ENCODE measurements at regions not wholly inside any gene's neighbourhood (a gene's known extent, or its start where the extent isn't known, plus 50 kb on each side); places are given as distances from the start of the nearest gene placed in this dataset.
A peak's percentile ranks its signal among the peaks of the same experiment; 100 is the strongest.
"Not testable (repeated sequence)": the region's sequence is repeated elsewhere in the genome, so short reads cannot be mapped to it uniquely, and the experiment has no call there.

GRCh38 chr10:42177077-42177792, 461.1 kb downstream of the ZNF33B start:
- H3K4me3 Mint-ChIP-seq, result peak overlapping the region; percentile 10
- no peaks in the 10 kb centered on the region for H3K4me1 Mint-ChIP-seq
- DNase-seq (ENCODE audit: low spot score in 2 of 2) (no peak), ATAC-seq (no peak)
- peaks cover 3% of the 10 kb centered on the region for H3K9me3 Mint-ChIP-seq
- peaks cover 8% of the 10 kb centered on the region for H3K36me3 Mint-ChIP-seq
- H3K27ac Mint-ChIP-seq, result no peak overlapping the region

GRCh38 chr10:42150428-42151061, 487.8 kb downstream of the ZNF33B start:
- no peaks in the 10 kb centered on the region for H3K4me1 Mint-ChIP-seq
- no peak for ATAC-seq
- no peaks in the 10 kb centered on the region for H3K36me3 Mint-ChIP-seq
- no peak for DNase-seq (ENCODE audit: low spot score in 2 of 2)
- no peak overlapping the region for H3K4me3 Mint-ChIP-seq
- H3K27ac Mint-ChIP-seq, result no peak overlapping the region
- H3K9me3 Mint-ChIP-seq, result peaks cover 7% of the 10 kb centered on the region

GRCh38 chr10:42149722-42150427, 488.5 kb downstream of the ZNF33B start:
- Mint-ChIP-seq H3K36me3 (no peaks in the 10 kb centered on the region), H3K4me1 (no peaks in the 10 kb centered on the region), H3K27ac (no peak overlapping the region), H3K9me3 (peaks cover 7% of the 10 kb centered on the region), H3K4me3 (no peak overlapping the region)
- ATAC-seq (no peak), DNase-seq (ENCODE audit: low spot score in 2 of 2) (no peak)

- peaks cover 13% of the 10 kb centered on the region for H3K9me3 Mint-ChIP-seq
- DNase-seq (ENCODE audit: low spot score in 2 of 2) (no peak), ATAC-seq (no peak)
- H3K4me1 Mint-ChIP-seq, result no peaks in the 10 kb centered on the region
- H3K27ac Mint-ChIP-seq, result no peak overlapping the region
- H3K36me3 Mint-ChIP-seq, result no peaks in the 10 kb centered on the region
- H3K4me3 Mint-ChIP-seq, result no peak overlapping the region
These were observed 489.2 kb downstream of the ZNF33B start for GRCh38 chr10:42149027-42149700.

- H3K36me3 Mint-ChIP-seq; H3K4me1 Mint-ChIP-seq; ATAC-seq; H3K4me3 Mint-ChIP-seq; DNase-seq (ENCODE audit: low spot score in 2 of 2); H3K27ac Mint-ChIP-seq: not testable (repeated sequence)
- H3K9me3 Mint-ChIP-seq, result peaks cover 19% of the 10 kb centered on the region
These were observed 492.2 kb downstream of the ZNF33B start for GRCh38 chr10:42146165-42146564.

GRCh38 chr10:42138023-42138422, 500.3 kb downstream of the ZNF33B start:
- H3K9me3 Mint-ChIP-seq; H3K4me3 Mint-ChIP-seq; H3K27ac Mint-ChIP-seq; ATAC-seq; H3K4me1 Mint-ChIP-seq; H3K36me3 Mint-ChIP-seq; DNase-seq (ENCODE audit: low spot score in 2 of 2): not testable (repeated sequence)

- ATAC-seq (no peak), DNase-seq (ENCODE audit: low spot score in 2 of 2) (no peak)
- Mint-ChIP-seq H3K9me3 (peaks cover 6% of the 10 kb centered on the region), H3K4me3 (no peak overlapping the region), H3K27ac (no peak overlapping the region), H3K36me3 (no peaks in the 10 kb centered on the region), H3K4me1 (no peaks in the 10 kb centered on the region)
These were observed 525.3 kb downstream of the ZNF33B start for GRCh38 chr10:42113158-42113450.

GRCh38 chr10:42112331-42113157, 525.8 kb downstream of the ZNF33B start:
- ATAC-seq, result no peak
- no peak overlapping the region for H3K27ac Mint-ChIP-seq

GRCh38 chr10:42111661-42112330, 526.6 kb downstream of the ZNF33B start:
- ATAC-seq (no peak), DNase-seq (ENCODE audit: low spot score in 2 of 2) (no peak)
- Mint-ChIP-seq H3K27ac (no peak overlapping the region), H3K9me3 (peaks cover 8% of the 10 kb centered on the region), H3K36me3 (no peaks in the 10 kb centered on the region), H3K4me1 (no peaks in the 10 kb centered on the region), H3K4me3 (no peak overlapping the region)

More at GRCh38 chr10:42112331-42113157, 525.8 kb downstream of the ZNF33B start:
- Mint-ChIP-seq H3K9me3 (peaks cover 6% of the 10 kb centered on the region), H3K4me1 (no peaks in the 10 kb centered on the region), H3K4me3 (no peak overlapping the region), H3K36me3 (no peaks in the 10 kb centered on the region)
- no peak for DNase-seq (ENCODE audit: low spot score in 2 of 2)

- no peak overlapping the region for H3K27ac Mint-ChIP-seq
- no peaks in the 10 kb centered on the region for H3K4me1 Mint-ChIP-seq
- H3K4me3 Mint-ChIP-seq, result no peak overlapping the region
These were observed 527.3 kb downstream of the ZNF33B start for GRCh38 chr10:42111076-42111475.

More at GRCh38 chr10:42111076-42111475, 527.3 kb downstream of the ZNF33B start:
- DNase-seq (ENCODE audit: low spot score in 2 of 2) (no peak), ATAC-seq (no peak)
- peaks cover 9% of the 10 kb centered on the region for H3K9me3 Mint-ChIP-seq
- H3K36me3 Mint-ChIP-seq, result no peaks in the 10 kb centered on the region

Data from stimulated activated effector memory CD8-positive, alpha-beta T cell treated with anti-CD3 and anti-CD28 coated beads, Interleukin-12 subunit alpha, Interleukin-12 subunit beta, amount 100 ng/mL, for 72 hours (primary cell).